ENCODE measurements at regions not wholly inside any gene's neighbourhood (a gene's known extent, or its start where the extent isn't known, plus 50 kb on each side); places are given as distances from the start of the nearest gene placed in this dataset.
"Not testable (repeated sequence)": the region's sequence is repeated elsewhere in the genome, so short reads cannot be mapped to it uniquely, and the experiment has no call there.

DNA sequence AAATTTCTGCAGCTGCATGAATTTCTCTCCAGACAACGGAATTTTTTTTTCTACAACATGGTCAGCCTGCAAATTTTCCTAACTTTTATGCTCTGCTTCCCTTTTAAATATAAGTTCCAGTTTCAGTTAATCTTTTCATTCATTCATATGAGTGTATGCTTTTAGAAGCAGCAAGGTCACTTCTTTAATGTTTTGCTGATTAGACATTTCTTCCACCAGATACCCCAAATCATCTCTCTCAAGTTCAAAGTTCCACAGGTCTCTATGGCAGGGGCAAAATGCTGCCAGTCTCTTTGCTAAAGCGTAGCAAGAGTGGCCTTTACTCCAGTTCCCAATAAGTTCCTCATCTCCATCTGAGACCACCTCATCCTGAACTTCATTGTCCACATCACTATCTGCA lies 205.6 kb upstream of the GRM7 start:
- no peak for DNase-seq

DNA sequence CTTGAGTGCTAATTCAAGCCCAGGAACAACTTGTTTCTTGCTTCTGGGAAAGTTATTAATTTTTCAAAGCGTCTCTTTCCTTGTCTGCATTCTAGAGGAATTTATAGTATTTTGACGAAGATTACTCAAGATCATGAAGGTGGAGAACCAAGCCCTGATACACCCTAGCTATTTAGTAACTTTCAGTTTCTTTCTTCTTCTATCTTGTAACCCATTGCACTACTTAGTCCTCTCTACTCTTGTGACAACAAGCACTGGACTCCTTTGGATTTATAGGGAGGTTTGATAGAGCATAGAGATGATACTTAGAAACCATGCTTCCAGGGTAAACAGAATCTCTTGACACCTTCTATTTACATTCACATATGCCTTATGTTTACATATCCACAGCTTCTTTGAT lies 203.3 kb upstream of the GRM7 start:
- DNase-seq, result no peak

DNA sequence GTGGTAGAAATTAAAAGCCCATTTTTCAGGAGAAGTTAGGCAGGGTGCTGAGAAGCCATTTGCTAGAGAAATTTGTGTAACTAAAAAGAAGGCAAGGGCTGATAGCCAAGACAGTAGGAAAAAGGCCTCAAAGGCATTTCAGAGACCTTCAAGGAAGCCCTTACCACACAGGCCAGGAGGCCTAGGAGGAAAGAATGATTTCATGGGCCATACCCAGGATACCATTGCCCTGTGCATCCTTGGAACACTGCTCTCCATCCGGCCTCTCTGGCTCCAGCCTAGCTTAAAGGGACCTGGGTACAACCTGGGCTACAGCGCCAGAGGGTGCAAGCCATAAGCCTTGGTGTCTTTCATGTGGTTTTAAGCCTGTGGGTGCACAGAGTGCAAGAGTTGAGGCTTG lies 193.6 kb upstream of the GRM7 start:
- DNase-seq, result no peak

GRCh38 chr3:6671363-6671762 lies 189.6 kb upstream of the GRM7 start:
- no peak for DNase-seq

GRCh38 chr3:6679510-6679909 lies 181.4 kb upstream of the GRM7 start:
- no peak for DNase-seq

- no peak for DNase-seq
These were observed 180.7 kb upstream of the GRM7 start for GRCh38 chr3:6680119-6680806.

- DNase-seq, result no peak
These were observed 163.6 kb upstream of the GRM7 start for GRCh38 chr3:6697285-6697684.

GRCh38 chr3:6697722-6698121 lies 163.2 kb upstream of the GRM7 start:
- DNase-seq, result no peak

DNA sequence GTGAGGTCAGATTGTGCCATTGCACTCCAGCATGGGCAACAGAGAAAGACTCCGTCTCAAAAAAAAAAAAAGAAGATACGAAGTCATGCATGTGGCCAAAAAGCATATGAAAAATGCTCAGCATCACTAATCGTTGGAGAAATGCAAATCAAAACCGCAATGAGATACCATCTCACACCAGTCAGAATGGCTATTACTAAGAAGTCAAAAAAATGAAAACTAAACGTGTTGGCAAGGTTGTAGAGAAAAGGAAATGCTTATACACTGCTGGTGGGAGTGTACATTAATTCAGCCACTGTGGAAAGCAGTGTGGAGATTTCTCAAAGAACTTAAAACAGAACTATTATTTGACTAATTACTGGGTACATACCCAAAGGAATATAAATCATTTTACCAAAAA lies 156.1 kb upstream of the GRM7 start:
- not testable (repeated sequence) for DNase-seq

GRCh38 chr3:6706777-6707176 lies 154.1 kb upstream of the GRM7 start:
- DNase-seq, result no peak

DNA sequence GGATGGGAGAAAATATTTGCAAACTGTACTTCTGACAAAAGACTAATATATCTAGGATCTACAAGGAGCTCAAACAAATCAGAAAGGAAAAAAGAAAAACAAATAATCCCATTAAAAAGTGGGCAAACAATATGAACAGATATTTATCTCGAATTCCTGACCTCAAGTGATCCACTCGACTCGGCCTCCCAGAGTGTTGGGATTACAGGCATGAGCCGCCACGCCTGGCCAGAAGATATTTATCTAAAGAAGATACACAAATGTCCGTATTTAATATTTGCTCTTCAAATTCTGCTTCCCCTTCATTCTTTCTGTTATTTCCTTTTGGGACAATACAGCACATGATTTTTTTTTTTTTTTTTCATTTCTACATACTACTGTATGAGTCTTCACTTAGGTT lies 151.7 kb upstream of the GRM7 start:
- no peak for DNase-seq

DNA sequence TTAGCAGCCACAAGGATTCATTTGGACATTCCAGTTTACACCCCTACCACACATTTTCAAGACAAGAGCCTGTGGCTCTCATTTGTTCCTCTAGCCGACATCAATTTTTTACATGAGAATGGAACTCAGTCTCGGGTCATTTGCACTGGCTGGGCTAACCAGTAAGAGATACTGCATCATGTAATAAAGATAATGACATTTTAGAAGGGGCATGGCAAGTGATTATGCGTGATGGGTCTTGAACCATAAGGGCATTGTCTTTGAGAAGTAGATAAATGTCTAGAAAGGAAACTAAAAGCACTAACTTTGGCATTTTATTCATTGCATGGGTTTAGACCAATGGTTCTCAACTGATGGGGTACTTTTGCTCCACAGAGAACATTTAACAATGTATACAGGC lies 146.0 kb upstream of the GRM7 start:
- no peak for DNase-seq

GRCh38 chr3:6716420-6716819 lies 144.5 kb upstream of the GRM7 start:
- no peak for DNase-seq

- no peak for DNase-seq
These were observed 143.6 kb upstream of the GRM7 start for GRCh38 chr3:6717026-6717943.

DNA sequence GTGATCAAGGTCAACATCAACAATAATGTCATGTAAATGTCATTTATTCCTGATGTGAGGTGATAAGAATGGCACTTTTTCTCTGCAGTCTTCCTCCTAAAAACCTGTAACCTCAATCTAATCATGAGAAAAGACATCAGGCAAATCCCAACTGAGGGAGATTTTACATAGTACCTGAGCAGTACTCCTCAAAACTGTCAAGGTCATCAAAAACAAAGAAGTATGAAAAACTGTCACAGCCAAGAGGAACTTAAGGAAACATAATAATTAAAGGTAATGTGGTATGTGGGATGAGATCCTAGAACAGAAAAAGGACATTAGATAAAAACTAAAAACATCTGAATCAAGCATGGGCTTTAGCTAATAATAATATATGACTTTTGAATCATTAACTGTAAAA lies 140.9 kb upstream of the GRM7 start:
- no peak for DNase-seq

DNA sequence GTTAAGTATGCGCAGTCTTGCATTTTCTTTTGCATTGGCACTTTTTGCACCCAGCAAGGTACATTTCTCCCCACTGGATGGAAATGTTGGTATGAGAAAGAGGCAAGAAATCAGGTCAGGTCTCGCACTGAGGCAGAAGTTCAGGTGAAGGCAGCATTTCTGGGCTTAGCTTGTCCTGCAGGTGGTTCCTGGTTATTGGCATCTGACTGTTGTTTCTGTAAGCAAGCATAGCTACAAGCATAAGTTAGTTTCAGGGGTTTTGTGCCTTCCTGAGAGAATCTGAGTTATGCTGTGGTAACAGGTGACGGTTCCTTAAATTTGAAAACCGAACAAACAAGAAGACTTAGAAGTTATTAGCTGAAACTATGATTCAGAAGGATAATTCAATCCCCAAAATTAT lies 139.4 kb upstream of the GRM7 start:
- no peak for DNase-seq

- no peak for DNase-seq
These were observed 137.7 kb upstream of the GRM7 start for GRCh38 chr3:6723205-6723604.

- no peak for DNase-seq
These were observed 134.1 kb upstream of the GRM7 start for GRCh38 chr3:6726811-6727210.

GRCh38 chr3:6732807-6733206 lies 128.1 kb upstream of the GRM7 start:
- DNase-seq, result no peak

- DNase-seq, result no peak
These were observed 127.1 kb upstream of the GRM7 start for GRCh38 chr3:6733699-6734394.

DNA sequence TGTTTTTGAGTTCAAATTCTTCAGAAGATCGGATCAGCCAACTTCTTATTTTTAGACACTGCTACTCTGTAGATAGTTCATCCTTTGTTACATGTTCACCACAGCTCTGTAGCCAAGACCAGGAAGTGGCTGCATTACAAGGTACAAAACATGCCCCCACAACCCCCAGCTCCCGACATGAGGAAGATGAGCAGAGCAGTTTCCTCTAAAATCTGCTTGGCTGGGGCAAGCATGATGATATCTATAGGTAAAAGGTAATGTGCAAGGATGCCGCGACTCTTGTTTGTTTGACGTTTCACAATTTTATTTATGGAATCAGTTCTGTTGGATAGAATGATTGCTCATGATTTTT lies 126.5 kb upstream of the GRM7 start:
- no peak for DNase-seq

DNA sequence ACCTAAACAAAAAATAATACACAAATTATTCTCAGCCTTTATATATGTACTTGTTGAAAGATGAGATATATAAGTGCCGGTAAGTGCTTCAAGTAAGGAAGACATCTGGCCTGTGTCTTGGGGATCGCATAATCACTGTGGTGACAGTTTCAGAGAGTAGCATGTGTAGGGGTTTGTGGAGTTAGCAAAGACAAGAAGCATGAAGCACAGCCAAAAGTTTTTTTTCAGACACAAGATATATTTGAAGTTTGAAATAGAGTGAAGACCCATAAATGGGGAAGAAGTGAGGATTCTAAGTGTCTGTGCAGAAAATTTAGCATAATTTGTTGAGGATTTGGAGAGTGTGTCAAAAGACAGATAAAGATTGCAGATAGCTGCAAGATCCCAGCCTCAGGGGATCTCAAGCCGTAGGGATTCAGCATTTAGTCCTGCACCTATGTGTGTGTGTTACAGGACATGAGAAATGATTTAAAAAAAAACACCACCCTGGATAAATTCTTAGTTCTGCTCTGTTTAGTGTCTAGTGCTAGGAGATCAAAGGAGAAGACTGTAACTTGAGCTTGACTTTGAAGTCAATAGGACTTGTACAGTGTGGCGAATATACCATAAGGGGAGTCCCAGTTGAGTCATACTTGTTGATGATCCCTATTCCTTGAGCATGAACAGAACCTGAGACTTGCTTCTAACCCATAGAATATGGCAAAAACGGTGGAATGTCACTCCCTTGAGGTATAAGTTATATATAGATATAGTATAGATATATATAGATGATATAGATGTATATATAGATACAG lies 123.9 kb upstream of the GRM7 start:
- no peak for DNase-seq

GRCh38 chr3:6737630-6738029 lies 123.3 kb upstream of the GRM7 start:
- DNase-seq, result no peak
